Activated B cell treated with CpG ODN at 0.5 μM for 24 hours (primary cell): ENCODE measurements at regions not wholly inside any gene's neighbourhood (a gene's known extent, or its start where the extent isn't known, plus 50 kb on each side); places are given as distances from the start of the nearest gene placed in this dataset.

ENCODE experiments used
- ATAC-seq: fragments of 200-7000 bp; cut with Tn5 transposase; one replicate; pipeline ENCODE4 v1.10.0; 2021; ENCODE audit warnings: low read depth, mild to moderate bottlenecking, moderate library complexity
- CTCF ChIA-PET: fragments of 350-600 bp; sonication (Branson Sonifier 250); formaldehyde crosslinking; loops from one replicate; lab custom pipeline; 2021; ENCODE audit warnings: antibody characterized with exemption; lab: Charles Lee
- POLR2A ChIA-PET: fragments of 350-600 bp; sonication (Branson Sonifier 250); formaldehyde crosslinking; loops from one replicate; lab custom pipeline; 2021; ENCODE audit warnings: antibody characterized with exemption; lab: Charles Lee
- DNase-seq: peaks from one replicate; pipeline ENCODE4 v3.0.0; 2022
- H3K27ac Mint-ChIP-seq: one replicate; pipeline ENCODE4 v1.8.0; 2020; ENCODE audit warnings: mixed read lengths
- H3K27me3 Mint-ChIP-seq: one replicate; pipeline ENCODE4 v1.8.0; 2021; ENCODE audit warnings: mixed read lengths
- H3K36me3 Mint-ChIP-seq: one replicate; pipeline ENCODE4 v1.8.0; 2021; ENCODE audit warnings: low read depth, mixed read lengths
- H3K4me1 Mint-ChIP-seq: one replicate; pipeline ENCODE4 v1.8.0; 2021; ENCODE audit warnings: mixed read lengths
- H3K4me3 Mint-ChIP-seq: one replicate; pipeline ENCODE4 v1.8.0; 2020; ENCODE audit warnings: mild to moderate bottlenecking, mixed read lengths
- H3K9me3 Mint-ChIP-seq: one replicate; pipeline ENCODE4 v1.8.0; 2020; ENCODE audit warnings: mixed read lengths
- CTCF ChIP-seq: fragments of 200-600 bp; IDR thresholded peaks from one replicate; pipeline ENCODE4 v1.8.0; 2022; ENCODE audit warnings: antibody characterized with exemption, mild to moderate bottlenecking
- intact Hi-C: fragments of 100-400 bp; cut with micrococcal nuclease; formaldehyde crosslinking; loops from one replicate; pipeline ENCODE4 v1.15.1; 2024

DNA sequence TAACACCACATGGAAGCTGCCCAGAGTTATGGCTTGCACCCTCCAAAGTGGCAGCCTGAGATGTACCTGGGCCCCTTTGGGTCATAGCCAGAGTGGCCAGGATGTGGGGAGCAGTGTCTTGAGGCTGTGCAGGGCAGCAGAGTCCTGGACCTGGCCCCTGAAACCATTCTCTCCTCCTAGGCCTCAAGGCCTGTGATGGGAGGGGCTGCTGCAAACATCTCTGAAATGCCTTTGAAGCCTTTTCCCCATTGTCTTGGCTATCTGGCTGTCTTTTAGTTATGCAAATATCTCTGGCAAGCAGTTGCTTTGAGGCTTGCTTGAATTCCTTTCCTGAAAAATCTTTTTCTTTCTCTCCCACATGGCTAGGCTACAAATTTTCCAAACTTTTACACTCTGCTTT is 356.5 kb downstream of the DAD1 start:
- TF ChIP-seq CTCF: no peak
- no peak overlapping the region for H3K27ac Mint-ChIP-seq
- H3K9me3 Mint-ChIP-seq: no peaks in the 10 kb centered on the region
- no peaks in the 10 kb centered on the region for H3K36me3 Mint-ChIP-seq
- peaks cover 1% of the 10 kb centered on the region for H3K27me3 Mint-ChIP-seq
- POLR2A ChIA-PET: no interaction called here
- ATAC-seq: no peak
- H3K4me3 Mint-ChIP-seq: no peak overlapping the region
- intact Hi-C loops: no loop called here
- H3K4me1 Mint-ChIP-seq: peaks cover 34% of the 10 kb centered on the region
- no peak for DNase-seq
- CTCF ChIA-PET: no interaction called here

DNA sequence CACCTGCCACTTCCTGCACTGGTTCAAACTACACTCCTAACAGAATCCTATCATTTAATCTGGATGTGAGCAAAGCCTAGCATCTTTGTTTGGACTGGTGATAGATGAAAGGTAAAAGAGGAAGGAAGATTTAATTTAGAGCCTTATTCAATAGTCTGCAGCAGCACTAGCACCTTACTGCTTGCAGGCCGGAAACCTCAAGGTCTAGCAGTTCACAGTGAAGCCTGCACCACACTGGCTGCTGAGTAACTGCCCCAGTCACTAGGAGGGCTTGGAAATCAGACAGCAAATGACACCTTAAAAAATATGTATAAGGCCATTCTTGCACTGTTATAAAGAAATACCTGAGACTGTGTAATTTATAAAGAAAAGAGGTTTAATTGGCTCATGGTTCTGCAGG is 358.0 kb downstream of the DAD1 start:
- Mint-ChIP-seq H3K4me1 (peaks cover 48% of the 10 kb centered on the region), H3K9me3 (no peaks in the 10 kb centered on the region), H3K36me3 (no peaks in the 10 kb centered on the region), H3K4me3 (no peak overlapping the region), H3K27me3 (no peaks in the 10 kb centered on the region), H3K27ac (peak overlapping the region; percentile 25)
- ChIA-PET POLR2A (no interaction called here), CTCF (interaction anchor here (1.0 kb wide), 1 partner anchor 30 kb away, joined by 3 read pairs; no protein-coding TSS in a partner anchor)
- DNase-seq (no peak), ATAC-seq (peak; percentile 73)
- no peak for TF ChIP-seq CTCF
- intact Hi-C loops: no loop called here

DNA sequence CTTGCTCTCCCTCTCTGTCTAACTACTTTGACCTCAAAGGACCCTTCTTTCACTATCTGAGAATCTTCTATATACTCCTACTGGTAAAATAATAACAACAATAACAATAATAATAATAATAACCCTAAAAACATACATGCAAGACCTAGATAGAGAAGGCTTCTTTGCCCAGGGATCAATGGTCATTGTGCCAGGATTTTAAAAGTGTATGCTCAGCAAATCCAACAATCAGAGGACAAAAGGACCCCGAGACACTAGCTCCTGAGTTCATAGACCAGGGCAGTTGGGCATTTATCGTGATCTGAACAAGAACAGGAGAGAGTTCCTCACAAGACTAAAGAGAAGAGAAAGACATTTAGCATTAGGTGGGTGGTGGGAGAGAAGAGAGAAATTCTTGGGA is 358.5 kb downstream of the DAD1 start:
- Mint-ChIP-seq H3K27ac (peak overlapping the region; percentile 55), H3K27me3 (no peaks in the 10 kb centered on the region), H3K36me3 (no peaks in the 10 kb centered on the region), H3K4me3 (no peak overlapping the region), H3K4me1 (peaks cover 53% of the 10 kb centered on the region), H3K9me3 (no peaks in the 10 kb centered on the region)
- ChIA-PET POLR2A (interaction anchor here (0.6 to 0.7 kb wide), 3 partner anchors 10 to 1844 kb away, joined by 3 to 6 read pairs (median 4); no protein-coding TSS in a partner anchor), CTCF (interaction anchor here (1.0 kb wide), 1 partner anchor 29 kb away, joined by 3 read pairs; no protein-coding TSS in a partner anchor)
- no peak for DNase-seq
- no peak for ATAC-seq
- intact Hi-C loops: no loop called here
- no peak for TF ChIP-seq CTCF

DNA sequence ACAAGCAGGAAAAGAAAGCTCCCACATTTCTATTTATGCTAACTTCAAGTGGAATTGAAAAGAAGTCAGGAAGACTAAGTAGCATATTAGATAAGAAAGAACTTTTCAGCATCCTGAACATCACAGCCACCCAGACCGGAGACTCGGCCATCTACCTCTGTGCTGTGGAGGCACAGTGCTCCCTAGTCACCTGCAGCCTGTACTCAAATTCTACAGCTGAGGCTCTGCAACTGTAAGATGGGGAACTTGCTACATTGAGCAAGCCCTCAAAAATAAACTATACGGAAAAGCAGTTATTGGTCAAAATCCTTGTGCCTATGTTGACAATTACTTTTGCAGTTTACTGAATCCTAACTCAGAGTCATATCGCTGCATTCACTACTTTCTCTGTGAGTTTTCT is 361.9 kb downstream of the DAD1 start:
- CTCF ChIA-PET: interaction anchor here (0.7 to 3.3 kb wide), 8 partner anchors 26 to 759 kb away, joined by 3 to 19 read pairs (median 5); no protein-coding TSS in a partner anchor
- peaks cover 54% of the 10 kb centered on the region for H3K4me1 Mint-ChIP-seq
- peaks cover 2% of the 10 kb centered on the region for H3K27me3 Mint-ChIP-seq
- no peak for ATAC-seq
- H3K36me3 Mint-ChIP-seq: no peaks in the 10 kb centered on the region
- H3K9me3 Mint-ChIP-seq: no peaks in the 10 kb centered on the region
- intact Hi-C loops: loop anchor here (2.0 kb wide), 3 partner anchors 54 to 156 kb away; no protein-coding TSS in a partner anchor
- no peak for TF ChIP-seq CTCF
- no peak for DNase-seq
- POLR2A ChIA-PET: interaction anchor here (1.3 to 1.6 kb wide), 2 partner anchors 156 to 157 kb away, joined by 3 to 5 read pairs; no protein-coding TSS in a partner anchor
- peak overlapping the region; percentile 81 for H3K27ac Mint-ChIP-seq
- no peak overlapping the region for H3K4me3 Mint-ChIP-seq

- peak overlapping the region; percentile 64 for H3K4me3 Mint-ChIP-seq
- no peaks in the 10 kb centered on the region for H3K9me3 Mint-ChIP-seq
- no peak for TF ChIP-seq CTCF
- ChIA-PET POLR2A (interaction anchor here (1.3 to 1.6 kb wide), 2 partner anchors 155 to 158 kb away, joined by 3 to 5 read pairs; no protein-coding TSS in a partner anchor), CTCF (interaction anchor here (0.9 to 3.3 kb wide), 9 partner anchors 25 to 331 kb away, joined by 3 to 19 read pairs (median 4); no protein-coding TSS in a partner anchor)
- DNase-seq: no peak
- H3K27me3 Mint-ChIP-seq: peaks cover 8% of the 10 kb centered on the region
- intact Hi-C loops: loop anchor here (1.0 to 2.0 kb wide), 8 partner anchors 54 to 781 kb away; no protein-coding TSS in a partner anchor
- H3K4me1 Mint-ChIP-seq: peaks cover 53% of the 10 kb centered on the region
- no peaks in the 10 kb centered on the region for H3K36me3 Mint-ChIP-seq
- H3K27ac Mint-ChIP-seq: peak overlapping the region; percentile 81
- peak; percentile 85 for ATAC-seq
These were observed 362.6 kb downstream of the DAD1 start for GRCh38 chr14:22226381-22226780.
